Loucy (cell line): ENCODE measurements at regions not wholly inside any gene's neighbourhood (a gene's known extent, or its start where the extent isn't known, plus 50 kb on each side); places are given as distances from the start of the nearest gene placed in this dataset.

Source experiments
- H2AFZ ChIP-seq: fragments of 200-600 bp; sonication (generic); 2 replicates; pipeline ENCODE4 v1.6.0; 2016; ENCODE audit warnings: antibody characterized with exemption, mild to moderate bottlenecking, low read length, moderate library complexity
- H3F3A ChIP-seq: fragments of 200-600 bp; 2 replicates; pipeline ENCODE4 v1.6.0; 2016; ENCODE audit warnings: antibody characterized with exemption, low read depth, mild to moderate bottlenecking
- H3K27me3 ChIP-seq: fragments of 200-600 bp; sonication (generic); 2 replicates; pipeline ENCODE4 v1.6.1; 2014; ENCODE audit warnings: low read length, mild to moderate bottlenecking; ENCODE audit not compliant: insufficient read depth, poor library complexity, severe bottlenecking
- H3K36me3 ChIP-seq: fragments of 200-600 bp; sonication (generic); 2 replicates; pipeline ENCODE4 v1.6.1; 2016; ENCODE audit warnings: low read length; ENCODE audit not compliant: insufficient read depth
- H3K4me1 ChIP-seq: fragments of 200-600 bp; sonication (generic); 2 replicates; pipeline ENCODE4 v1.5.1; 2014; ENCODE audit warnings: low read length, mild to moderate bottlenecking; ENCODE audit not compliant: insufficient read depth, poor library complexity, severe bottlenecking
- H3K4me2 ChIP-seq: fragments of 200-600 bp; sonication (generic); 2 replicates; pipeline ENCODE4 v1.6.0; 2014; ENCODE audit warnings: antibody characterized with exemption, low read length, low read depth, mild to moderate bottlenecking; ENCODE audit not compliant: poor library complexity, severe bottlenecking
- H3K4me3 ChIP-seq: fragments of 200-600 bp; sonication (generic); 2 replicates; pipeline ENCODE4 v1.5.1; 2014; ENCODE audit warnings: low read length, mild to moderate bottlenecking, mixed read lengths; ENCODE audit not compliant: poor library complexity, severe bottlenecking
- H3K79me2 ChIP-seq: fragments of 200-600 bp; sonication (generic); 2 replicates; pipeline ENCODE4 v1.6.1; 2014; ENCODE audit warnings: low read length; ENCODE audit not compliant: insufficient read depth
- H3K9ac ChIP-seq: fragments of 200-600 bp; sonication (generic); 2 replicates; pipeline ENCODE4 v1.6.0; 2014; ENCODE audit warnings: mild to moderate bottlenecking, low read depth, low read length, moderate library complexity; ENCODE audit not compliant: poor library complexity, severe bottlenecking
- H3K9me2 ChIP-seq: fragments of 200-600 bp; sonication (generic); replicated peaks from 2 replicates; pipeline ENCODE4 v1.6.1; 2016; ENCODE audit warnings: low read depth, low read length, mixed read lengths
- H3K9me3 ChIP-seq: fragments of 200-600 bp; sonication (generic); 2 replicates; pipeline ENCODE4 v1.6.1; 2014; ENCODE audit warnings: mild to moderate bottlenecking, antibody characterized with exemption, low read length, low read depth; ENCODE audit not compliant: insufficient read depth
- H4K20me1 ChIP-seq: fragments of 200-600 bp; sonication (generic); 2 replicates; pipeline ENCODE4 v1.6.0; 2014; ENCODE audit warnings: antibody characterized with exemption, low read length, mild to moderate bottlenecking; ENCODE audit not compliant: insufficient read depth, poor library complexity, severe bottlenecking
- EZH2phosphoT487 ChIP-seq: fragments of 200-600 bp; IDR thresholded peaks from 2 replicates; pipeline ENCODE4 v1.6.1; 2018; ENCODE audit warnings: antibody characterized with exemption, mild to moderate bottlenecking, moderate library complexity, borderline replicate concordance
- TF ChIP-seq, protein P1 (sequence below): fragments of 200-600 bp; sonication (generic); conservative IDR thresholded peaks from 2 replicates; pipeline ENCODE4 v1.5.1; 2014; ENCODE audit warnings: mild to moderate bottlenecking, antibody characterized with exemption, low read length

DNA sequence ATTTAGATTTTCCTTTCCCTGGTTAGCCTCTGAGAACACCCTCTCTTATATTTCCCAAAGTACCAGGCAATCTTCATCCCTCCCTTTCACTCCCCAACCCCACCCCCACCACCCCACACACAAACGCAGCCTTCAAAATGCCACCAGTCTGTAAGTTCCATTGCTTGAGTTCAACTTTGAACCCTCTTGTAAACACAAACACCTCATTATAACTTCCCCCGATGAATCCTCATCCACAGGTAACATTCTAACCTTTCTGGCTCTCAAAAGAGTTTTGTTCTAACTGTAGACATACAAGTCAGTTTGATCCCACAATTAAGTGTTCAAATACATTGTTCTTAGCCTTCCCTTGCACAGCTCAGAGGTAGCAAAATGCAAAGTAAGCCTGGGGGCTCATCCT lies 199.4 kb upstream of the FOXN3 start:
- Histone ChIP-seq H3K4me1 (peaks cover 75% of the 10 kb centered on the region), H3F3A (no peaks in the 10 kb centered on the region; the same call in 1 of the 2 replicates), H3K9me2 (no peaks in the 10 kb centered on the region), H3K9me3 (no peaks in the 10 kb centered on the region), H3K27me3 (no peaks in the 10 kb centered on the region), H3K36me3 (no peaks in the 10 kb centered on the region), H3K4me2 (peak overlapping the region; percentile 89), H3K79me2 (peaks cover 75% of the 10 kb centered on the region), H3K9ac (peak overlapping the region; percentile 81), H2AFZ (no peak overlapping the region), H3K4me3 (peak overlapping the region; percentile 77), H4K20me1 (no peaks in the 10 kb centered on the region)
- TF ChIP-seq EZH2phosphoT487, result no peak
- TF ChIP-seq, protein P1, sequence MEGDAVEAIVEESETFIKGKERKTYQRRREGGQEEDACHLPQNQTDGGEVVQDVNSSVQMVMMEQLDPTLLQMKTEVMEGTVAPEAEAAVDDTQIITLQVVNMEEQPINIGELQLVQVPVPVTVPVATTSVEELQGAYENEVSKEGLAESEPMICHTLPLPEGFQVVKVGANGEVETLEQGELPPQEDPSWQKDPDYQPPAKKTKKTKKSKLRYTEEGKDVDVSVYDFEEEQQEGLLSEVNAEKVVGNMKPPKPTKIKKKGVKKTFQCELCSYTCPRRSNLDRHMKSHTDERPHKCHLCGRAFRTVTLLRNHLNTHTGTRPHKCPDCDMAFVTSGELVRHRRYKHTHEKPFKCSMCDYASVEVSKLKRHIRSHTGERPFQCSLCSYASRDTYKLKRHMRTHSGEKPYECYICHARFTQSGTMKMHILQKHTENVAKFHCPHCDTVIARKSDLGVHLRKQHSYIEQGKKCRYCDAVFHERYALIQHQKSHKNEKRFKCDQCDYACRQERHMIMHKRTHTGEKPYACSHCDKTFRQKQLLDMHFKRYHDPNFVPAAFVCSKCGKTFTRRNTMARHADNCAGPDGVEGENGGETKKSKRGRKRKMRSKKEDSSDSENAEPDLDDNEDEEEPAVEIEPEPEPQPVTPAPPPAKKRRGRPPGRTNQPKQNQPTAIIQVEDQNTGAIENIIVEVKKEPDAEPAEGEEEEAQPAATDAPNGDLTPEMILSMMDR, result no peak

DNA sequence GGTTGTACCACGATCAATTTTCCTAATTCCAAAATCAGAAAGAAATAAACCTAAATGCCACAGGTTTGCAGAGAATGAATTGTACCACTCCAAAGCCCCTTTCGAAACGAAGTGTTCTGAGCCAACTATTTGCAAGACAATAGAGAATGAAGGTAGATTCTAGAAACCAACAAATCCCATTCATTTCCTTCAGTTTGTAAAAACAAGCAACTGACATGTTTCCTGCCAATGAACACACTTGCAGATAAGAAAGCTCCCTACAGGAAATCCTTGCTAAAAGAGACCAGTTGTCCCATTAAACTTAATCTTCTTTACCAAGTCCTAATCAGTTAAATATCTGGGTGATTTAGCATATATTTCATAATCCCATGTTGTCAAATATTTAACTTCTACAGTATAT lies 198.4 kb upstream of the FOXN3 start:
- Histone ChIP-seq H3K4me1 (peaks cover 73% of the 10 kb centered on the region), H4K20me1 (no peaks in the 10 kb centered on the region), H3K27me3 (no peaks in the 10 kb centered on the region), H3K4me3 (peak overlapping the region; percentile 77), H2AFZ (no peak overlapping the region), H3K4me2 (peak overlapping the region; percentile 89), H3K9me2 (no peaks in the 10 kb centered on the region), H3K36me3 (no peaks in the 10 kb centered on the region), H3K79me2 (peaks cover 85% of the 10 kb centered on the region), H3K9ac (peak overlapping the region; percentile 81), H3K9me3 (no peaks in the 10 kb centered on the region), H3F3A (no peaks in the 10 kb centered on the region; the same call in 1 of the 2 replicates)
- TF ChIP-seq EZH2phosphoT487, result no peak
- TF ChIP-seq, protein P1, result no peak

DNA sequence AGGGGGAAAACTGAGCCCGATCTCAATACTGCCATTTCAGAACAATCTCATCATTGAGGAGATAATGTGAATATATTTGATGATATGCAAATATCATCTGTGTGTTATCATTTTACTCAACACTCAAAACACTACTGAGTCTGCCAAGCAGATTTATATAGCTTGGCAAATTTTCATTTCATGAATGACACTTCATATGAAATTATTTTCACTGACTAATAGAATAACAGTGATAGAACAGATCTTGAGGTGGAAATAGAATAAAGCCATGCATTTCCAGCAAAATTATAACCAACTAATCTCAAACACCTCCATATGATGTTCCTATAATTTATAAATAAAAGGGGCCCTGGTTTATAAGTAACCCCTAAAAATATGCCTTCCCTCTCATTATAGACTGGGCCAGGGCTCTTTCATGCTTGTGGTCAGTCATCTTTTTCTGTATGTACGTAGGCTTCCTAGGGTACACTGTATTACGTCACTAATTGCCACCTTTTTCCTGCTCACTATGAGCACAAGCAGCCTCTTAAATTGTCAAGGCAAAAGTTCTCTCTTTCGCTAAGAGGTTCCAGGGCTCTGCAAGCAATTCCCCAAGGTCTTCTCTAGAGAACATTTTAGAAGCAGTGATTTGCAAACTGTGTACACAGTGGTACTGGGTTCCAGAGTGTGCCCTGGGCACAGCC lies 197.1 kb upstream of the FOXN3 start:
- Histone ChIP-seq H3K36me3 (no peaks in the 10 kb centered on the region), H3K79me2 (peaks cover 95% of the 10 kb centered on the region), H2AFZ (no peak overlapping the region), H3K9me2 (no peaks in the 10 kb centered on the region), H3K27me3 (no peaks in the 10 kb centered on the region), H3K4me1 (peaks cover 73% of the 10 kb centered on the region), H3F3A (no peaks in the 10 kb centered on the region; the same call in 1 of the 2 replicates), H3K4me3 (peak overlapping the region; percentile 77), H4K20me1 (no peaks in the 10 kb centered on the region), H3K9ac (peak overlapping the region; percentile 81), H3K4me2 (peak overlapping the region; percentile 89), H3K9me3 (no peaks in the 10 kb centered on the region)
- TF ChIP-seq EZH2phosphoT487, result no peak
- TF ChIP-seq, protein P1, result no peak
